ENCODE measurements at regions not wholly inside any gene's neighbourhood (a gene's known extent, or its start where the extent isn't known, plus 50 kb on each side); places are given as distances from the start of the nearest gene placed in this dataset.

DNA sequence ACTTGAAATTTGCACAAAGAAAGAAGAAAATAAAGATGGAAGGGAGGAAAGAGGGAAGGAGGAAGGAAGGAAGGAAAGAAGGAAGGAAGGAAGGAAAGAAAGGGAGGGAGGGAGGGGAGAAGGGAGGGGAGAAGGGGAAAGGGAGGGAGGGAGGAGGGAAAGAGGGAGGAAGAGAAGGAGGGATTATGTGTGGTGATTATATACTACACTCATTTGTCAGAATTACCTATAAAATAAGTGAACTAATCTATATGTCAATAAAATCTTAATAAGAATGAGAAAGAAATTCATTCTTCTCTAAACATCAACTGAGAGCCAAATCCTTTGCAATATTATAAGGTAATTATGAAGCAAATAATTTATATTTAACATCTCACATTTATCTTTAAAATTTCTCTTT lies 77.9 kb upstream of the TFAP2D start:
- TF ChIP-seq ZNF263 (CRISPR knock-in tag; IDR thresholded peaks at IDR 0.05; ENCODE audit: low read depth) = no peak
- TF ChIP-seq, protein P1, sequence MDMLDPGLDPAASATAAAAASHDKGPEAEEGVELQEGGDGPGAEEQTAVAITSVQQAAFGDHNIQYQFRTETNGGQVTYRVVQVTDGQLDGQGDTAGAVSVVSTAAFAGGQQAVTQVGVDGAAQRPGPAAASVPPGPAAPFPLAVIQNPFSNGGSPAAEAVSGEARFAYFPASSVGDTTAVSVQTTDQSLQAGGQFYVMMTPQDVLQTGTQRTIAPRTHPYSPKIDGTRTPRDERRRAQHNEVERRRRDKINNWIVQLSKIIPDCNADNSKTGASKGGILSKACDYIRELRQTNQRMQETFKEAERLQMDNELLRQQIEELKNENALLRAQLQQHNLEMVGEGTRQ (CRISPR knock-in tag; IDR thresholded peaks at IDR 0.05) = no peak
- TF ChIP-seq, protein P2, sequence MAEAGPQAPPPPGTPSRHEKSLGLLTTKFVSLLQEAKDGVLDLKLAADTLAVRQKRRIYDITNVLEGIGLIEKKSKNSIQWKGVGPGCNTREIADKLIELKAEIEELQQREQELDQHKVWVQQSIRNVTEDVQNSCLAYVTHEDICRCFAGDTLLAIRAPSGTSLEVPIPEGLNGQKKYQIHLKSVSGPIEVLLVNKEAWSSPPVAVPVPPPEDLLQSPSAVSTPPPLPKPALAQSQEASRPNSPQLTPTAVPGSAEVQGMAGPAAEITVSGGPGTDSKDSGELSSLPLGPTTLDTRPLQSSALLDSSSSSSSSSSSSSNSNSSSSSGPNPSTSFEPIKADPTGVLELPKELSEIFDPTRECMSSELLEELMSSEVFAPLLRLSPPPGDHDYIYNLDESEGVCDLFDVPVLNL (CRISPR knock-in tag; IDR thresholded peaks at IDR 0.05; ENCODE audit: borderline replicate concordance, low read depth) = no peak
- no peak for TF ChIP-seq RORB (CRISPR knock-in tag; IDR thresholded peaks at IDR 0.05)
- TF ChIP-seq, protein P3, sequence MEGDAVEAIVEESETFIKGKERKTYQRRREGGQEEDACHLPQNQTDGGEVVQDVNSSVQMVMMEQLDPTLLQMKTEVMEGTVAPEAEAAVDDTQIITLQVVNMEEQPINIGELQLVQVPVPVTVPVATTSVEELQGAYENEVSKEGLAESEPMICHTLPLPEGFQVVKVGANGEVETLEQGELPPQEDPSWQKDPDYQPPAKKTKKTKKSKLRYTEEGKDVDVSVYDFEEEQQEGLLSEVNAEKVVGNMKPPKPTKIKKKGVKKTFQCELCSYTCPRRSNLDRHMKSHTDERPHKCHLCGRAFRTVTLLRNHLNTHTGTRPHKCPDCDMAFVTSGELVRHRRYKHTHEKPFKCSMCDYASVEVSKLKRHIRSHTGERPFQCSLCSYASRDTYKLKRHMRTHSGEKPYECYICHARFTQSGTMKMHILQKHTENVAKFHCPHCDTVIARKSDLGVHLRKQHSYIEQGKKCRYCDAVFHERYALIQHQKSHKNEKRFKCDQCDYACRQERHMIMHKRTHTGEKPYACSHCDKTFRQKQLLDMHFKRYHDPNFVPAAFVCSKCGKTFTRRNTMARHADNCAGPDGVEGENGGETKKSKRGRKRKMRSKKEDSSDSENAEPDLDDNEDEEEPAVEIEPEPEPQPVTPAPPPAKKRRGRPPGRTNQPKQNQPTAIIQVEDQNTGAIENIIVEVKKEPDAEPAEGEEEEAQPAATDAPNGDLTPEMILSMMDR (IDR thresholded peaks at IDR 0.05) = no peak
- TF ChIP-seq FOXP1 (CRISPR knock-in tag; IDR thresholded peaks at IDR 0.05; ENCODE audit: borderline replicate concordance) = no peak
- no peak for TF ChIP-seq JUN (CRISPR knock-in tag; IDR thresholded peaks at IDR 0.05)
- TF ChIP-seq CREB1 (CRISPR knock-in tag; IDR thresholded peaks at IDR 0.05) = no peak
- TF ChIP-seq, protein P4, sequence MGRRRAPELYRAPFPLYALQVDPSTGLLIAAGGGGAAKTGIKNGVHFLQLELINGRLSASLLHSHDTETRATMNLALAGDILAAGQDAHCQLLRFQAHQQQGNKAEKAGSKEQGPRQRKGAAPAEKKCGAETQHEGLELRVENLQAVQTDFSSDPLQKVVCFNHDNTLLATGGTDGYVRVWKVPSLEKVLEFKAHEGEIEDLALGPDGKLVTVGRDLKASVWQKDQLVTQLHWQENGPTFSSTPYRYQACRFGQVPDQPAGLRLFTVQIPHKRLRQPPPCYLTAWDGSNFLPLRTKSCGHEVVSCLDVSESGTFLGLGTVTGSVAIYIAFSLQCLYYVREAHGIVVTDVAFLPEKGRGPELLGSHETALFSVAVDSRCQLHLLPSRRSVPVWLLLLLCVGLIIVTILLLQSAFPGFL (CRISPR knock-in tag; IDR thresholded peaks at IDR 0.05; ENCODE audit: borderline replicate concordance) = no peak
- TF ChIP-seq, protein P5, sequence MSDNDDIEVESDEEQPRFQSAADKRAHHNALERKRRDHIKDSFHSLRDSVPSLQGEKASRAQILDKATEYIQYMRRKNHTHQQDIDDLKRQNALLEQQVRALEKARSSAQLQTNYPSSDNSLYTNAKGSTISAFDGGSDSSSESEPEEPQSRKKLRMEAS (CRISPR knock-in tag; IDR thresholded peaks at IDR 0.05) = no peak
- TF ChIP-seq SP1 (CRISPR knock-in tag; conservative IDR thresholded peaks at IDR 0.05) = no peak

Measured in WTC11 (cell line).